DOHH2 (cell line): ENCODE measurements at regions not wholly inside any gene's neighbourhood (a gene's known extent, or its start where the extent isn't known, plus 50 kb on each side); places are given as distances from the start of the nearest gene placed in this dataset.

Experiments used
- H3F3A ChIP-seq: fragments of 200-600 bp; sonication (generic), shearing (Covaris generic); 2 replicates; pipeline ENCODE4 v1.6.0; 2016; ENCODE audit warnings: antibody characterized with exemption, mild to moderate bottlenecking; ENCODE audit not compliant: control insufficient read depth, insufficient read depth
- H3K27ac ChIP-seq: fragments of 200-600 bp; sonication (generic); 2 replicates; pipeline ENCODE4 v1.5.1; 2014; ENCODE audit warnings: low read depth, mild to moderate bottlenecking, low read length, moderate library complexity
- H3K27me3 ChIP-seq: fragments of 200-600 bp; sonication (generic); 2 replicates; pipeline ENCODE4 v1.6.1; 2014; ENCODE audit warnings: mild to moderate bottlenecking, low read length, mixed read lengths; ENCODE audit not compliant: control insufficient read depth
- H3K36me3 ChIP-seq: fragments of 200-600 bp; sonication (generic); 2 replicates; pipeline ENCODE4 v1.6.1; 2014; ENCODE audit warnings: mild to moderate bottlenecking, low read length, moderate library complexity, mixed read lengths; ENCODE audit not compliant: control insufficient read depth
- H3K4me1 ChIP-seq: fragments of 200-600 bp; sonication (generic); 2 replicates; pipeline ENCODE4 v1.6.1; 2014; ENCODE audit warnings: mild to moderate bottlenecking, low read length, mixed read lengths; ENCODE audit not compliant: control insufficient read depth
- H3K4me2 ChIP-seq: fragments of 200-600 bp; sonication (generic); 2 replicates; pipeline ENCODE4 v1.6.0; 2014; ENCODE audit warnings: mild to moderate bottlenecking, low read length, moderate library complexity
- H3K4me3 ChIP-seq: fragments of 200-600 bp; sonication (generic); 2 replicates; pipeline ENCODE4 v1.5.1; 2014; ENCODE audit warnings: mild to moderate bottlenecking, low read length, mixed read lengths
- H3K79me2 ChIP-seq: fragments of 200-600 bp; sonication (generic); 2 replicates; pipeline ENCODE4 v1.6.1; 2014; ENCODE audit warnings: mild to moderate bottlenecking, low read length, mixed read lengths; ENCODE audit not compliant: control insufficient read depth
- H3K9me2 ChIP-seq: fragments of 200-600 bp; sonication (generic); replicated peaks from 2 replicates; pipeline ENCODE4 v1.6.1; 2014; ENCODE audit warnings: mild to moderate bottlenecking, low read length, mixed read lengths; ENCODE audit not compliant: control insufficient read depth
- H3K9me3 ChIP-seq: fragments of 200-600 bp; sonication (generic); 2 replicates; pipeline ENCODE4 v1.6.1; 2014; ENCODE audit warnings: antibody characterized with exemption, low read length, mixed read lengths; ENCODE audit not compliant: control insufficient read depth, insufficient read depth
- H4K20me1 ChIP-seq: fragments of 200-600 bp; sonication (generic); 2 replicates; pipeline ENCODE4 v1.6.0; 2014; ENCODE audit warnings: low read depth, mild to moderate bottlenecking, antibody characterized with exemption, low read length, moderate library complexity; ENCODE audit not compliant: control insufficient read depth, insufficient read depth
- EZH2phosphoT487 ChIP-seq: fragments of 200-600 bp; sonication (generic); IDR thresholded peaks from 2 replicates; pipeline ENCODE4 v1.6.1; 2017; ENCODE audit warnings: borderline replicate concordance, mild to moderate bottlenecking, antibody characterized with exemption, low read length, moderate library complexity, mixed read lengths
- TF ChIP-seq, protein P1 (sequence below): fragments of 200-600 bp; sonication (generic); IDR thresholded peaks from one replicate; pipeline ENCODE4 v1.5.1; 2014; ENCODE audit warnings: antibody characterized with exemption, mild to moderate bottlenecking, low read depth, low read length; ENCODE audit not compliant: poor library complexity, severe bottlenecking

DNA sequence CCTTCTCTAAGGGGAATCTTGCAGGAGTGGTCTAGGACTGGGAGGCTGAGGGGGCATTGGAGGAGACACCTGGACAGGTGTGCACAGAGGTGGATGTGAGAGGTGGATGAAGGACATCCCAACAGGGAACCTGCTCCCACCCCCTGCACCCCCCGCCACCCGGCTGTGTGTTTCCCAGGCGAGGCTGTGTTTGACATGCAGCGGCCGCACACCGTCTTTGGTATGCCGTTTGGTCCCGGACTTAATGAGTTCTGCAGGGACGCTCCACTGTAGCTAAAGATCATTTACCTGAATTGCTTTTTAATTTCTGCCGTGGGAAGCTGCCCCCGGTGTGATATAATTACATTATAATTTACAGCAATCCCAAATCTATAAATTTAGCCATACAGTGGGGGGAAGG, 87.3 kb downstream of the GLI2 start:
- no peaks in the 10 kb centered on the region for H3K9me2 ChIP-seq
- no peaks in the 10 kb centered on the region for H4K20me1 ChIP-seq
- no peak overlapping the region for H3K4me3 ChIP-seq
- no peak overlapping the region for H3K27ac ChIP-seq
- H3K79me2 ChIP-seq = no peaks in the 10 kb centered on the region
- no peaks in the 10 kb centered on the region for H3K27me3 ChIP-seq
- H3K4me1 ChIP-seq = no peaks in the 10 kb centered on the region
- TF ChIP-seq, protein P1, sequence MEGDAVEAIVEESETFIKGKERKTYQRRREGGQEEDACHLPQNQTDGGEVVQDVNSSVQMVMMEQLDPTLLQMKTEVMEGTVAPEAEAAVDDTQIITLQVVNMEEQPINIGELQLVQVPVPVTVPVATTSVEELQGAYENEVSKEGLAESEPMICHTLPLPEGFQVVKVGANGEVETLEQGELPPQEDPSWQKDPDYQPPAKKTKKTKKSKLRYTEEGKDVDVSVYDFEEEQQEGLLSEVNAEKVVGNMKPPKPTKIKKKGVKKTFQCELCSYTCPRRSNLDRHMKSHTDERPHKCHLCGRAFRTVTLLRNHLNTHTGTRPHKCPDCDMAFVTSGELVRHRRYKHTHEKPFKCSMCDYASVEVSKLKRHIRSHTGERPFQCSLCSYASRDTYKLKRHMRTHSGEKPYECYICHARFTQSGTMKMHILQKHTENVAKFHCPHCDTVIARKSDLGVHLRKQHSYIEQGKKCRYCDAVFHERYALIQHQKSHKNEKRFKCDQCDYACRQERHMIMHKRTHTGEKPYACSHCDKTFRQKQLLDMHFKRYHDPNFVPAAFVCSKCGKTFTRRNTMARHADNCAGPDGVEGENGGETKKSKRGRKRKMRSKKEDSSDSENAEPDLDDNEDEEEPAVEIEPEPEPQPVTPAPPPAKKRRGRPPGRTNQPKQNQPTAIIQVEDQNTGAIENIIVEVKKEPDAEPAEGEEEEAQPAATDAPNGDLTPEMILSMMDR = no peak
- no peak for TF ChIP-seq EZH2phosphoT487
- H3F3A ChIP-seq = no peaks in the 10 kb centered on the region
- H3K4me2 ChIP-seq = no peak overlapping the region
- H3K36me3 ChIP-seq = no peaks in the 10 kb centered on the region
- no peaks in the 10 kb centered on the region for H3K9me3 ChIP-seq

DNA sequence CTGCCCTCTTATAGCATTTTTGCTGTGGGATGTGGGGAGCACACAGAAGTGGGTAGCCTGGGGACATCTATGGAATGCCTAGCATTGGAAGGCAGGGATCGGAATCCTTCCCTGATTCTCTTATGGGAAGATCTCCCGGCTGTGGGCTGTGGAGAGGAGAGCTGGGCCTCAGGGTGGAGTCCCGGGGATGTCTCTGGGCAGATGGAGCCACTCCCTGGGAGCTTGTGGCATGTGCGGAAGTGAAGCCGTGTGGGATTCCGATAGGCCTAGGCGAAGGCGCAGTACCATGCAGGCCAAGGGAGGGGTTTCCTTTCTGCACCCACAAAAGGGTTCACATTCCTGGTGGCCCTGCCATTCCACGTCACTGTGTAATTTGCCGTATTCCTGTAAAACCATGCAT, 87.9 kb downstream of the GLI2 start:
- Histone ChIP-seq H3K9me2 (no peaks in the 10 kb centered on the region), H3K4me1 (no peaks in the 10 kb centered on the region), H3K4me2 (no peak overlapping the region), H3K9me3 (no peaks in the 10 kb centered on the region), H3F3A (no peaks in the 10 kb centered on the region), H4K20me1 (no peaks in the 10 kb centered on the region), H3K79me2 (no peaks in the 10 kb centered on the region), H3K36me3 (no peaks in the 10 kb centered on the region), H3K27me3 (no peaks in the 10 kb centered on the region), H3K4me3 (no peak overlapping the region), H3K27ac (no peak overlapping the region)
- no peak for TF ChIP-seq EZH2phosphoT487
- TF ChIP-seq, protein P1 = no peak

DNA sequence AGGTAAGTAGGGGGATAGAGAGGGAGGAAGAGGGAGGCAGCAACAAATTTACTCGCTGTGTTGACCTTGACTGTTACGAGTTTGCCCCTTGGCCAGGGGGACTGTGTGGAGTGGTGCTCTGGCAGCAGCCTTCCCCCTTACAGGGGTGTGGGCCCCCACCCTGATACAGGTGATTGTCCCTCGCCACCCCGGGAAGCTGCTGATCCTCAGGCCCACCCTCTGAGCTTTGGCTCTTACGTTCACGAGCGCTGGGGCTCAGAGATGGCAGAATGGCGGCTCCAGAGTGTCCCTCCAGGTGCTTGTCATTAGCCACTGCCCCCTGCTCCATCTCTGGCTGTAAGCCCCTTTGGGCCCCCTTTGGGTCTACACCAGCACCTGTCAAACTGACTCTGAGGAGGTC, 88.6 kb downstream of the GLI2 start:
- Histone ChIP-seq H3K4me3 (no peak overlapping the region), H3F3A (no peaks in the 10 kb centered on the region), H3K79me2 (no peaks in the 10 kb centered on the region), H3K36me3 (no peaks in the 10 kb centered on the region), H3K9me2 (no peaks in the 10 kb centered on the region), H4K20me1 (no peaks in the 10 kb centered on the region), H3K4me1 (no peaks in the 10 kb centered on the region), H3K4me2 (no peak overlapping the region), H3K9me3 (no peaks in the 10 kb centered on the region), H3K27me3 (no peaks in the 10 kb centered on the region), H3K27ac (no peak overlapping the region)
- TF ChIP-seq, protein P1 = no peak
- TF ChIP-seq EZH2phosphoT487 = no peak
